BLaER1 treated with 17β-estradiol and CSF1 and Interleukin-3, amounts not matched to agents 10 nM and 100 nM (cell line): ENCODE measurements at regions not wholly inside any gene's neighbourhood (a gene's known extent, or its start where the extent isn't known, plus 50 kb on each side); places are given as distances from the start of the nearest gene placed in this dataset.
A peak's percentile ranks its signal among the peaks of the same experiment; 100 is the strongest.

Experiments
- H3K27ac ChIP-seq, 11 experiments: shearing (Covaris generic); formaldehyde crosslinking; 2 replicates each; pipeline ENCODE4 v1.8.1; 2022
- H3K27me3 ChIP-seq, 11 experiments: shearing (Covaris generic); formaldehyde crosslinking; 2 replicates each; pipeline ENCODE4 v1.8.1; 2022
- H3K36me3 ChIP-seq, 11 experiments: shearing (Covaris generic); formaldehyde crosslinking; 2 replicates each; pipeline ENCODE4 v1.8.1; 2022
- H3K4me1 ChIP-seq, 10 experiments: shearing (Covaris generic); formaldehyde crosslinking; 2 replicates each; pipeline ENCODE4 v1.8.1; 2022
- H3K4me2 ChIP-seq, 11 experiments: shearing (Covaris generic); formaldehyde crosslinking; 2 replicates each; pipeline ENCODE4 v1.8.1; 2022
- H3K4me3 ChIP-seq, 10 experiments: shearing (Covaris generic); formaldehyde crosslinking; 2 replicates each; pipeline ENCODE4 v1.8.1; 2022
- H3K9ac ChIP-seq, 11 experiments: shearing (Covaris generic); formaldehyde crosslinking; 2 replicates each; pipeline ENCODE4 v1.8.1; 2022
- H3K9me3 ChIP-seq, 11 experiments: shearing (Covaris generic); formaldehyde crosslinking; replicated peaks in 1 of 11; 2 replicates each; pipeline ENCODE4 v1.8.1; 2022
- H4K20me1 ChIP-seq, 11 experiments: shearing (Covaris generic); formaldehyde crosslinking; 2 replicates each; pipeline ENCODE4 v1.8.1; 2022
- Cebpa-rat ChIP-seq, 11 experiments: shearing (Covaris generic); IDR thresholded peaks; 2 replicates each; pipeline ENCODE4 v1.8.1; 2022

DNA sequence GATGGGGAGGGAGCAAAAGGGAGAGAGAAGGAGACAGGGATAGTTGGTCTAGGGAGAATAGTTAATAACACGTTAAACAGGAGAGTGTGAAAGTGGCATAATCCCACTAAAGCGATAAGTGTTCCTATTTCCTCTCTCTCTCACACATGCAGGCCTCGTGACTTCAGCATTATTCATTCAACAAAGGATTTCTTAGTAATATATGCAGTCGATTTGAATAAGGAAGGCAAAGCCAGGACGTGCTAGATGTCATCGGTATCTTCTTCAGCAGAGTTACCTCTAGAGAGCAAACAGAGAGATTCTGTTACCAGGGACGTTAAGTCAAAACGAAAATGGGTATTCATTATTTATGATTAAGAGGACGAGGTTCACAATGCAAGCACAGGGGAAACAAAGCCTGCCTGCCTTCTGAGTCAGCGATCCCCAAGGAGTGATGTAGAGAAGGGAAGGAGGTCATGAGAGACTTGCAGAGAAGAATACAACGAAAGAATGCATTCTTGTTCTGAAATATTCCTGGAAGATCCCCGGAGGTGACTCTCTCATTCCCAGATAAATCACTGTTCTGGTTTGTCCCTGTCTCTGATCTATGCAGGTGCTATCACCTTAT is 1048.4 kb downstream of the NLGN4X start:
- no peak overlapping the region for H3K4me3 ChIP-seq

DNA sequence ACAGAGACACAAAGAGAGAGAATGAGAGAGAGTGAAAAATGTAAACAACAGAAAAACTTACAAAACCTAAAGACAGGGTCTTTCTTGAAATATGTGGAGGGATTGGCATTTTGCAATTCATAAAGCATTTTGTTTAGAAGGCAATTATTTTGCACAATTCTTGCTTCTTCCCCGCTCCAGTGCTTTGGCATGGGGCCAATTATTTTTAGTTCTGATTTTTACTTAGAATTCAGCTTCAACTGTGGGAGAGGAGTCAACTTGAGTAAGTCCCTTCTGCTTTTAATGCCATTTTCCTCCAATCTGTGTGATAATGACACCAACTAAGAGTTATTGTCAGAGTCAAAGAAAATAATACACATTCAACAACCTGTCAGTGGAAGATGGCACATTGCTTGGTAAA is 1051.9 kb downstream of the NLGN4X start:
- Histone ChIP-seq H3K9ac (no peak overlapping the region), H3K4me3 (no peak overlapping the region), H3K4me2 (no peak overlapping the region), H3K27me3 (no peaks in the 10 kb centered on the region), H3K9me3 (no peaks in the 10 kb centered on the region), H3K36me3 (no peaks in the 10 kb centered on the region), H3K4me1 (no peaks in the 10 kb centered on the region), H3K27ac (no peak overlapping the region), H4K20me1 (no peaks in the 10 kb centered on the region)
- TF ChIP-seq Cebpa-rat (IDR thresholded peaks at IDR 0.05) = no peak

More for the DNA sequence above, 1048.4 kb downstream of the NLGN4X start:
- no peaks in the 10 kb centered on the region for H4K20me1 ChIP-seq
- H3K27me3 ChIP-seq = no peaks in the 10 kb centered on the region
- no peak overlapping the region for H3K4me2 ChIP-seq
- H3K27ac ChIP-seq = no peak overlapping the region
- no peaks in the 10 kb centered on the region for H3K9me3 ChIP-seq
- no peaks in the 10 kb centered on the region for H3K36me3 ChIP-seq
- no peaks in the 10 kb centered on the region for H3K4me1 ChIP-seq
- H3K9ac ChIP-seq = no peak overlapping the region
- no peak for TF ChIP-seq Cebpa-rat (IDR thresholded peaks at IDR 0.05)

DNA sequence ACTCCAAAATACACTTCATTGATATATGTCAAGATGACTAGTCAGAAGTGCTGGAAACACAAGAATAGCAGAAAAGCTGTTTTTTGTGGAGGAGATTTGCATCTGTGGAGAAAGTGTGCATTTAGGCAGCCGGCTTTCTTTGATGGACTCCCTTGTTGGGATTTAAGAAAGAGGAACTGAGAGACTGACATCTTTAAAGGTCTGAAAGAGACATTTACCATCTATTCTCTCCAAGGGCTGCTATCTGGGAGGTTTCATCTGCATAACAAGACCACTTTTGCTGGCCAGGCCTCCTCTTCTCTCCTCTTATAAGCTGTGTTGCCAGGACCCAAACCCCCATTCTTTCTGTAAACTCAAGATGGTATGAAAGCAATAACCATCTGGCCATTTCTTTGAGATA is 1065.0 kb downstream of the NLGN4X start:
- Histone ChIP-seq H3K4me3 (no peak overlapping the region), H4K20me1 (no peaks in the 10 kb centered on the region), H3K9me3 (no peaks in the 10 kb centered on the region), H3K9ac (no peak overlapping the region), H3K27ac (no peak overlapping the region), H3K27me3 (no peaks in the 10 kb centered on the region), H3K36me3 (no peaks in the 10 kb centered on the region), H3K4me1 (peaks cover 0 to 18% (median 10%) of the 10 kb centered on the region in 10 experiments; a peak in 10 of 20 replicates), H3K4me2 (peak overlapping the region in 6 of 11 experiments; percentile 10 to 55 (median 41); a peak in 9 of 22 replicates)
- no peak for TF ChIP-seq Cebpa-rat (IDR thresholded peaks at IDR 0.05)

DNA sequence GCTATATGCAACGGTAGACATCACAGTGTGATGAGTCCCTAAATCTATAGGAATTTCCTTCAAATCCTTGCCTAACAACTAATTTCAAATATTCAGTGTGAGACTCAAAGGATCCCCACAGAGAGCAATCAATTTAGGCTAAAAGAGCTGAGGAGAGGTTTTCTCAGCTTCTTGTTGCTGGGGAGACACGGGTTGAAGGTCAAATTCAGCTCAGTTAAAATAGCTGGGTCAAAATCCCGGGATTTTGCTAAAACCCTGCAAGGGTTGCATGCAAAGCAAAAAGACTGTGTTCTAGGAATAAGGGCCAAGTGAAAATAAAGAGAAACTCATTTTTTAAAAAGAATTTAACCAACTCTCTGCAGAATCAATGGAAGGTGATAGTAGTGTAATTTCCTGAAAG is 1073.4 kb downstream of the NLGN4X start:
- no peaks in the 10 kb centered on the region for H4K20me1 ChIP-seq
- H3K27ac ChIP-seq = no peak overlapping the region
- H3K9ac ChIP-seq = no peak overlapping the region
- no peak overlapping the region for H3K4me2 ChIP-seq
- no peak overlapping the region for H3K4me3 ChIP-seq
- no peaks in the 10 kb centered on the region for H3K27me3 ChIP-seq
- H3K4me1 ChIP-seq = no peaks in the 10 kb centered on the region
- no peaks in the 10 kb centered on the region for H3K9me3 ChIP-seq
- no peak for TF ChIP-seq Cebpa-rat (IDR thresholded peaks at IDR 0.05)
- H3K36me3 ChIP-seq = no peaks in the 10 kb centered on the region

DNA sequence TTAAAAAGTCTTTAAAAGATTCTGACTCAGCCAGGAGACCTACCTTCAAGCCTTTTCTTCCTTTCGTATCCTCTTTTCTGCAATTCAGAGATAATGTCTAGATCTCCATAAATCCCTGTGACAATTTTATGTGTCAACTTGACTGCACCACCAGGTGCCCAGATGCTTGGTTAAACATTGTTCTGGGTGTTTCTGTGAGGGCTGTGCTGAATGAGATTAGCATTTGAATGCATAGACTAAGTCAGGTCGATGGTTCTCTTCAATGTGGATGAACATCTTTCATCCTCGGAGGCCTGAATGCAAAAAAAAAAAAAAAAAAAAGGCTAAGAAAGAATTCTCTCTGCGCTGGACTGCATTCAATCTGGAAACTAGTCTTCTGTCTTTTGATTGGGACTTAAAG is 1082.7 kb downstream of the NLGN4X start:
- H3K27me3 ChIP-seq = no peaks in the 10 kb centered on the region
- no peaks in the 10 kb centered on the region for H3K4me1 ChIP-seq
- H3K4me2 ChIP-seq = no peak overlapping the region
- no peaks in the 10 kb centered on the region for H4K20me1 ChIP-seq
- no peak overlapping the region for H3K9ac ChIP-seq
- H3K36me3 ChIP-seq = no peaks in the 10 kb centered on the region
- no peaks in the 10 kb centered on the region for H3K9me3 ChIP-seq
- H3K27ac ChIP-seq = no peak overlapping the region
- TF ChIP-seq Cebpa-rat (IDR thresholded peaks at IDR 0.05) = no peak
- H3K4me3 ChIP-seq = no peak overlapping the region

DNA sequence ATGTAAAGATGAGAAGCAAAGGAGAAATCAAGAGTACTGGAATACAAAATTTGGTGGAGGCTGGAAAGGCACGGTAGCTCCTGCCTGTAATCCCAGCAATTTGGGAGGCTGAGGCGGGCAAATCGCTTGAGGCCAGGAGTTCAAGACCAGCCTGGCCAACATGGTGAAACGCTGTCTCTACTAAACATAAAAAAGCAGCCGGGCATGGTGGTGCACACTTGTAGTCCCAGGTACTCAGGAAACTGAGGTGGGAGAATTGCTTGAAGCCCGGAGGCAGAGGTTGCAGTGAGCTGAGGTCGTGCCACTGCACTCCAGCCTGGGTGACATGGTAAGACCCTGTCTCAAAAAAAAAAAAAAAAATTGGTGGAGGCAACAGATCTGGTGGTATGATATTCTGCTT is 1086.0 kb downstream of the NLGN4X start:
- no peak for TF ChIP-seq Cebpa-rat (IDR thresholded peaks at IDR 0.05)
- Histone ChIP-seq H3K4me3 (no peak overlapping the region), H3K4me2 (no peak overlapping the region), H4K20me1 (no peaks in the 10 kb centered on the region), H3K9me3 (no peaks in the 10 kb centered on the region), H3K4me1 (no peaks in the 10 kb centered on the region), H3K27ac (no peak overlapping the region), H3K36me3 (no peaks in the 10 kb centered on the region), H3K9ac (no peak overlapping the region), H3K27me3 (no peaks in the 10 kb centered on the region)

DNA sequence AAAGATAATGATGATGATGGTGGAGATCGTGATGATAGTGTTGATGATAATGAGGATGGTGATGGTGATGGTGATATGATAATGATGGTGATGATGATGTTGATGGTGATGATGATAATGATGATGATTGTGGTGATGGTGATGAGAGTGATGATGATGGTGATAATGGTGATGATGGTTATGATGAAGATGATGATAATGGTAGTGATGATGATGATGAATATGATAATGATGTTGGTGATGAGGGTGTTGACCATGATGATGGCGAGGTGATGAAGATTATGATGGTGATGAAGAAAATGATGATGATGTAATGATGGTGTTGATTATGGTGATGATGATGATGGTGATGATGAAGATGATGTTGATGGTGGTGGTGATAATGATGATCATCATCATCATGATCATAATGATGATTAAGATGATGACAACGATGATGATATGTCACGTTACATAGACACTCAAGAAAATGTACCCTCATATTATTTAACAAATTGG is 1106.4 kb downstream of the NLGN4X start:
- H4K20me1 ChIP-seq = no peaks in the 10 kb centered on the region
- no peak overlapping the region for H3K4me3 ChIP-seq
- H3K4me1 ChIP-seq = peaks cover 0 to under 1% (median 0%) of the 10 kb centered on the region in 10 experiments; a peak in 1 of 20 replicates

DNA sequence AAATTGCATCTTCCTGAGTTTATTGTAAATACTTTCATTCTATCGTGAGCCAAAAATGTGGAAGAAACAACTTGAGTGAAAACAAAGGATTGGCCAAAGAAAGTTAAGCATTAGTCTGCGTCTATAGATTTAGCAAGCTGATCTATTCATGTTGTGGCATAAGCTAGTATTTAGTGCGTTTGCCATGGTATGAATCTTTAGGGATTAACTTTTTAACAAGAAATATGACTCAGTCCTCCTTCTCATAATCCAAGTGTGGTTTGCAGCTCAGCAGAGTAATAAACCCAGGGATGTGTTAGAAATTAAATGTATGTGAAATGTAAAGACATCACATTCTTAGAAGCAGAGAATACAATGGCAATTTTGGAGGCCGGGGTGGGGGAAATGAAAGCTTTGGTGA is 1110.9 kb downstream of the NLGN4X start:
- H3K27ac ChIP-seq = no peak overlapping the region
- no peaks in the 10 kb centered on the region for H3K9me3 ChIP-seq
- H3K4me2 ChIP-seq = no peak overlapping the region
- no peak overlapping the region for H3K4me3 ChIP-seq
- H3K27me3 ChIP-seq = no peaks in the 10 kb centered on the region
- no peaks in the 10 kb centered on the region for H4K20me1 ChIP-seq
- H3K9ac ChIP-seq = no peak overlapping the region
- no peak for TF ChIP-seq Cebpa-rat (IDR thresholded peaks at IDR 0.05)
- no peaks in the 10 kb centered on the region for H3K36me3 ChIP-seq
- H3K4me1 ChIP-seq = peaks cover 0 to 9% (median 6%) of the 10 kb centered on the region in 10 experiments; a peak in 9 of 20 replicates

More for the DNA sequence above, 1106.4 kb downstream of the NLGN4X start:
- Histone ChIP-seq H3K27me3 (no peaks in the 10 kb centered on the region), H3K4me2 (no peak overlapping the region), H3K9me3 (no peaks in the 10 kb centered on the region), H3K36me3 (no peaks in the 10 kb centered on the region), H3K27ac (no peak overlapping the region), H3K9ac (no peak overlapping the region)
- TF ChIP-seq Cebpa-rat (IDR thresholded peaks at IDR 0.05) = no peak

DNA sequence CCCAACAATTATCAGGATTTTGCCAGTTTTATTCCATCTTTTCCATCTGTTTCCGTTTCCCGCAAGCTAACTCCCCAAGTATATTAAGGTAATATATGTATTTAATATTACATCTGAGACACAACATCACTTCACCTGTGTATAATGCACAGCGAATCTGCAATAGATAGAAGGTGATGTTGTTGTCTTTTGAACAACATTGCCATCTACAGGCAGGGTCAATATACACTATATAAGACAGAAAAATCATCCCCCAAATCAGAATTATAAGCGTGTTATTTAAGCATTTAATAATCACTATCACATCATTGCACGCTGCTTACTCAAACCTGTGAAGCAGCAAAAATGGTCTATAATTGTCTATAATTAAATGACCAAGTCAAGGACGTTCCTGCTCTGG is 1115.5 kb downstream of the NLGN4X start:
- H3K9me3 ChIP-seq = no peaks in the 10 kb centered on the region
- TF ChIP-seq Cebpa-rat (IDR thresholded peaks at IDR 0.05) = no peak
- no peaks in the 10 kb centered on the region for H4K20me1 ChIP-seq
- H3K27ac ChIP-seq = no peak overlapping the region
- no peaks in the 10 kb centered on the region for H3K36me3 ChIP-seq
- H3K4me3 ChIP-seq = no peak overlapping the region
- peaks cover 0 to 9% (median 6%) of the 10 kb centered on the region in 10 experiments; a peak in 9 of 20 replicates for H3K4me1 ChIP-seq
- no peak overlapping the region for H3K9ac ChIP-seq
- H3K4me2 ChIP-seq = no peak overlapping the region
- H3K27me3 ChIP-seq = no peaks in the 10 kb centered on the region

DNA sequence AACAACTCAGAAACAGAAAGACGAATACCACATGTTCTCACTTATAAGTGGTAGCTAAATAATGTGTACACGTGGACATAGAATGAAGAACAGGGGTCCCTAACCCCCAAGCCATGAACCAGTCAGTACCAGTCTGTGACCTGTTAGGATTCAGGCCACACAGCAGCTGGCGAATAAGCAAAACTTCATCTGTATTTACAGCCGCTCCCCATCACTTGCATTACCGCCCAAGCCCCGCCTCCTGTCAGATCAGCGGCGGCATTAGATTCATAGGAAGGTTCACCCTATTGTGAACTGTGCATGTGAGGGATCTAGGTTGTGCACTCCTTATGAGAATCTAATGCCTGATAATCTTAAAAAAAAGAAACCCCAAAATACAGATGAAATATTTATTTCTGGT is 1128.7 kb downstream of the NLGN4X start:
- H3K4me3 ChIP-seq = no peak overlapping the region
- no peaks in the 10 kb centered on the region for H4K20me1 ChIP-seq
- H3K9me3 ChIP-seq = peaks cover 0 to 8% (median 3%) of the 10 kb centered on the region in 11 experiments; a peak in 7 of 22 replicates
- no peaks in the 10 kb centered on the region for H3K27me3 ChIP-seq
- H3K27ac ChIP-seq = no peak overlapping the region
- no peaks in the 10 kb centered on the region for H3K36me3 ChIP-seq
- no peaks in the 10 kb centered on the region for H3K4me1 ChIP-seq
- no peak overlapping the region for H3K9ac ChIP-seq
- H3K4me2 ChIP-seq = no peak overlapping the region
- no peak for TF ChIP-seq Cebpa-rat (IDR thresholded peaks at IDR 0.05)
